RWPE1 (cell line): ENCODE measurements at regions not wholly inside any gene's neighbourhood (a gene's known extent, or its start where the extent isn't known, plus 50 kb on each side); places are given as distances from the start of the nearest gene placed in this dataset.

Experiments
- CTCF ChIA-PET: fragments of 350-600 bp; sonication (Branson Sonifier 250); formaldehyde crosslinking; extraction: SDS; loops from one replicate; lab custom pipeline; 2021; lab: Yijun Ruan, JAX
- POLR2A ChIA-PET: fragments of 400-600 bp; formaldehyde crosslinking; extraction: SDS; loops from one replicate; lab custom pipeline; 2020; ENCODE audit warnings: antibody characterized with exemption; ENCODE audit not compliant: low non-redundant PET; lab: Yijun Ruan, JAX
- DNase-seq: peaks from one replicate; pipeline ENCODE4 v3.0.0; 2012; ENCODE audit warnings: low spot score
- H3K27ac ChIP-seq: fragments of 450-650 bp; 2 replicates; pipeline ENCODE4 v1.5.1; 2017
- TF ChIP-seq, protein P1 (sequence below): fragments of 450-650 bp; conservative IDR thresholded peaks from 2 replicates; pipeline ENCODE4 v1.5.1; 2017; ENCODE audit warnings: low read depth, mild to moderate bottlenecking

DNA sequence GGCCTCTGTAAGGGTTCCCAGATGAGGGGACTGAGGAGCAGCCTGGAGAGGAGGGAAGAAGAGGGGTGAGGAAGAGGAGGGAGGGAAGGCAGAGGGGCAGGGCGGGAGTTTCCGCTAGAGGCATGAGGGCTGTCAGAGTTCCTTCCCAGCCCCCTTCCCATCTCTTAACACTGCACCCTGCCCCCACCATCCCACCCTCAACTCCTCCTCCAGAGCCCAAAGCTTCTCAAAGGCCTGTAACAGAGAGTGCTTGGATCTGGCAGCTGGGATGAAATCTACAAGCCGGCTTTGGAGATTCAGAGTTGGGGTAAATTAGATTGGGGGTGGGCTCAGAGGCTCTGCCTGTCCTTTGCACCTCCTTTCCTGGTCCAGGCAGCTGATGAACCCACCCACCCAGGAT is 57.3 kb upstream of the DLX4 start:
- POLR2A ChIA-PET = interaction anchor here (0.5 kb wide), 1 partner anchor 155 kb away, joined by 4 read pairs; no protein-coding TSS in a partner anchor
- TF ChIP-seq, protein P1, sequence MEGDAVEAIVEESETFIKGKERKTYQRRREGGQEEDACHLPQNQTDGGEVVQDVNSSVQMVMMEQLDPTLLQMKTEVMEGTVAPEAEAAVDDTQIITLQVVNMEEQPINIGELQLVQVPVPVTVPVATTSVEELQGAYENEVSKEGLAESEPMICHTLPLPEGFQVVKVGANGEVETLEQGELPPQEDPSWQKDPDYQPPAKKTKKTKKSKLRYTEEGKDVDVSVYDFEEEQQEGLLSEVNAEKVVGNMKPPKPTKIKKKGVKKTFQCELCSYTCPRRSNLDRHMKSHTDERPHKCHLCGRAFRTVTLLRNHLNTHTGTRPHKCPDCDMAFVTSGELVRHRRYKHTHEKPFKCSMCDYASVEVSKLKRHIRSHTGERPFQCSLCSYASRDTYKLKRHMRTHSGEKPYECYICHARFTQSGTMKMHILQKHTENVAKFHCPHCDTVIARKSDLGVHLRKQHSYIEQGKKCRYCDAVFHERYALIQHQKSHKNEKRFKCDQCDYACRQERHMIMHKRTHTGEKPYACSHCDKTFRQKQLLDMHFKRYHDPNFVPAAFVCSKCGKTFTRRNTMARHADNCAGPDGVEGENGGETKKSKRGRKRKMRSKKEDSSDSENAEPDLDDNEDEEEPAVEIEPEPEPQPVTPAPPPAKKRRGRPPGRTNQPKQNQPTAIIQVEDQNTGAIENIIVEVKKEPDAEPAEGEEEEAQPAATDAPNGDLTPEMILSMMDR = no peak
- no peak for DNase-seq
- H3K27ac ChIP-seq = no peak overlapping the region
- CTCF ChIA-PET = interaction anchor here (0.6 to 1.8 kb wide), 3 partner anchors 11 to 357 kb away, joined by 3 to 7 read pairs (median 4); no protein-coding TSS in a partner anchor

DNA sequence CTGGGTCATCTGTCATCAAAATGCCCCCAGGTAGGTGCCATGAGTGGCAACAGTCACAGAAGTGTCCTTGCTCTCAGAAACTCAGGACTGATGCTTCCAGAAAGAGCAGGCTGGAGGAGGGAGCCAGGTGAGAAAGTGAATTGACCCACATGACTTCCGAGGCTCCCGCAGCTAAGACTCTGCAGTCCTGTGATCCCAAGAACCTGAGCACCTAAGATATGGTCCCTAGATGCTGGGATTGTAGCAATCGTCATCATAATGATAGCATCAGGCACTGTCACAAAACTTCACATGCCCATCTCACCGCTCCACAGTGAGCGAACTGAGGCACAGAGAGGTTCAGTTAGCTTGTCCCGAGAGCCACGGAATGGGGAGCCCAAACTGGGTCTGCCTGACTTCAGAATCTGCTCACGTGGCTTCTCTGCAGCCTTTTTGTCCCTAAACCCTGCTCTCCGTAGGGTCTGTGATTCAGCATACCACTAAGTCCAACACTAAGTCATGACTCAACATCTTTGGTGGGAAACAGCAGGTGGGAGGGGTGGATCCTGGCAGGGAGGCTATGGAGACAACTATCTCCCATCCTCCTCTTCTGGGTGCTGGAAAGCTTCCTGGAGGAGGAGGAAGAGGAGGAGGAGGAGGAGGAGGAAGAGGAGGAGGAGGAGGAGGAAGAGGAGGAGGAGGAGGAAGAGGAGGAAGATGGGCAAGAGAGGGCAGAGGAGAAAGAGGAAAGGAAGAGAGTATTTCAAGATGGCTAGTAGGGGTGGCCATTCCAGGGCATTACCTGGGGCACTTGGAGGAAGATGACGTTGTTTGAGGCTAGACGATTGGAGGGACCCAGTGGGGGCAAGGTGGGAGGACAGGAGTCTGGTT is 55.5 kb upstream of the DLX4 start:
- TF ChIP-seq, protein P1 = no peak
- DNase-seq = no peak
- no peak overlapping the region for H3K27ac ChIP-seq
- CTCF ChIA-PET = no interaction called here
- POLR2A ChIA-PET = no interaction called here

DNA sequence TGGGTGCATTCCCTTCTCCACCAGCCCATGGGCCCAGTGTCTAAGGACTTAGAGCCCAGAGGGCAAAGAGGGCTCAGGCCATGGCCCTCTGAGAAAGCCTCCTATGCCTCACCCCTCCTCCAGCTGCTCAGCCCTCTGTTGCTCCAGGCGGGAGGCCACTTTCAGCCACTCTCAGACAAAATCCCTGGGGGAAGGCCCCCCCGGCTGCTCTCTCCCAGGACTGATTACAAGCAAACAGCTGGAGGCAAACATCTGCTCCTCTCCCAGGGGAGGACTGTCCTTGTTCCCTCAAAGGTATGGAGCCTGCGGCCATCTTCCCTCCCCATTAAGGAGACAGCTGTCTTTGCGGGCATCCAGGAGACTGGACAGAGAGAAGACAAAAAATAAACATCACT is 54.9 kb upstream of the DLX4 start:
- H3K27ac ChIP-seq = no peak overlapping the region
- ChIA-PET POLR2A (no interaction called here), CTCF (interaction anchor here (1.1 kb wide), 1 partner anchor 33 kb away, joined by 4 read pairs; no protein-coding TSS in a partner anchor)
- TF ChIP-seq, protein P1 = no peak
- no peak for DNase-seq

DNA sequence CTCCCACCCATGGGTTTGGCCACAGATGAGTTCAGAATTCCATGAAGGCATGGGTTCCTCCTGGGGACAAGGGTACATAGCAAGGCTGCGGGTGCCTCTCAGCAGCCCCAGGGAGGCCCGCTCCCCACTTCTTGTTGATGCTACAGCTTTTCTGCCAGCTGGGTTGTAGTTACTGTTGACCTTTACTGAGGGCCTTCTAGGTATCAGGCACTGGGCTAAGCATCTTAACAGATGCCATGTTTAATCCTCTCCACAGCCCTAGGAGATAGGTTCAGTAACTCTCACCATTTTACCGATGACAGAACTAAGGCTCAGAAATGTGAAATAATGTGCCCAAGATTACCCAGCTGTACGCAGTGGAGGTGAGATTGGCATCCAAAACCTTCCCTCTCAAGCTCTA is 54.3 kb upstream of the DLX4 start:
- DNase-seq = no peak
- POLR2A ChIA-PET = no interaction called here
- no peak overlapping the region for H3K27ac ChIP-seq
- TF ChIP-seq, protein P1 = no peak
- CTCF ChIA-PET = interaction anchor here (1.1 kb wide), 1 partner anchor 34 kb away, joined by 4 read pairs; no protein-coding TSS in a partner anchor

DNA sequence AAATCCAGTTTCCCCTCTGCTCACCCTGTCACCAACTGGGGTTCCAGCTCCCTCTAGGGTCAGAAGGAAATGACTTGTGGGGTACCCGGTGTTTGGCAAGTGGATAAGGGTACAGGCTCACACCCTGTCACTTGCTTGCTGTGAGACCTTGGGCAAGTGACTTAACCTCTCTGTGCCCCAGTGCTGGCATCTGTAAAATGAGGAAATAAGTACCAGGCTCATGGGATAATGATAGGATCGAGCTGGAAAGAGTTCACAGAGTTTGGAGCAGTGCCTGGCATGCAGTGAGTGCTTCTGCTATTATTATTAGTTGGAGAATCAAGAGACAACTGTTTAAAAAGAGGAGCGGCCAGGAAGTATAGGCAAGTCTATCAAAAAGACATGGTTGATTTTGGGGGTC is 53.7 kb upstream of the DLX4 start:
- POLR2A ChIA-PET = no interaction called here
- H3K27ac ChIP-seq = no peak overlapping the region
- no peak for DNase-seq
- TF ChIP-seq, protein P1 = no peak
- CTCF ChIA-PET = interaction anchor here (0.5 to 1.1 kb wide), 3 partner anchors 16 to 570 kb away, joined by 3 to 5 read pairs (median 4); no protein-coding TSS in a partner anchor

DNA sequence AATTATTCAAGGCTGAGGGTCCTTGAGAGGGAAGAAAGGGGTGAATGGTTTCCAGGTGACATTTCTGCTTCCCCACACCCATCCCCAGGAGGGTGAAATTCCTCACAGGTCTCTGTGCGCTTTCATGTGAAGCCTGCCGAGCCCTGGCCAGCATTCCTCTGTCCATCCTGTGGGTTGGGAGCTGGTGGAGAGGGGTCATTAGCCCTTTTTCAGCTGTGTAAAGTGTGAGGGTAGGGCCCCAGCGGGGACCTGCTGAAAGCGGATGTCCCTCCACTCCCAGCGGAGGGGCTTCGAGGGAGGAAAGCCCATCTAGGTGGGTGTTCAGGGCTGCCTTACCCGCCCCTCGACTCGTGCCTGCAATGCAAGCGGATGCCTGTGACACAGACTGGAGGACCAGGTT is 53.3 kb upstream of the DLX4 start:
- CTCF ChIA-PET = interaction anchor here (0.5 to 0.6 kb wide), 2 partner anchors 16 to 569 kb away, joined by 3 to 5 read pairs; no protein-coding TSS in a partner anchor

More for the DNA sequence above, 53.3 kb upstream of the DLX4 start:
- no peak overlapping the region for H3K27ac ChIP-seq
- DNase-seq = no peak
- TF ChIP-seq, protein P1 = no peak
- POLR2A ChIA-PET = no interaction called here
